Urothelium cell line (cell line): ENCODE measurements at regions not wholly inside any gene's neighbourhood (a gene's known extent, or its start where the extent isn't known, plus 50 kb on each side); places are given as distances from the start of the nearest gene placed in this dataset.

Source experiments
- DNase-seq: peaks from one replicate; pipeline ENCODE4 v3.0.0; 2011; ENCODE audit warnings: low spot score, mixed read lengths
- FAIRE-seq: peaks from 2 replicates; lab custom pipeline; 2011; peaks lifted over from hg19 to GRCh38; lab: Jason Lieb, UNC

- FAIRE-seq (no peak), DNase-seq (no peak)
These were observed 857.6 kb upstream of the ID2 start for GRCh38 chr2:7824211-7824610.

GRCh38 chr2:7825591-7826312 lies 856.1 kb upstream of the ID2 start:
- no peak for FAIRE-seq
- DNase-seq, result peak; percentile 76

- no peak for DNase-seq
- FAIRE-seq, result no peak
These were observed 855.2 kb upstream of the ID2 start for GRCh38 chr2:7826656-7827055.

GRCh38 chr2:7829241-7829640 lies 852.6 kb upstream of the ID2 start:
- FAIRE-seq, result no peak
- no peak for DNase-seq

GRCh38 chr2:7830616-7831015 lies 851.2 kb upstream of the ID2 start:
- FAIRE-seq (no peak), DNase-seq (no peak)

GRCh38 chr2:7835151-7835550 lies 846.7 kb upstream of the ID2 start:
- DNase-seq, result no peak
- no peak for FAIRE-seq

- no peak for FAIRE-seq
- no peak for DNase-seq
These were observed 845.9 kb upstream of the ID2 start for GRCh38 chr2:7835693-7836680.

- no peak for DNase-seq
- no peak for FAIRE-seq
These were observed 844.6 kb upstream of the ID2 start for GRCh38 chr2:7837237-7837760.

GRCh38 chr2:7838669-7839068 lies 843.2 kb upstream of the ID2 start:
- no peak for FAIRE-seq
- no peak for DNase-seq

GRCh38 chr2:7840651-7841380 lies 841.0 kb upstream of the ID2 start:
- DNase-seq, result no peak
- no peak for FAIRE-seq

- no peak for FAIRE-seq
- no peak for DNase-seq
These were observed 840.1 kb upstream of the ID2 start for GRCh38 chr2:7841751-7842150.

- FAIRE-seq (no peak), DNase-seq (no peak)
These were observed 837.4 kb upstream of the ID2 start for GRCh38 chr2:7844414-7844965.

GRCh38 chr2:7845332-7845731 lies 836.5 kb upstream of the ID2 start:
- peak; percentile 44 for DNase-seq
- FAIRE-seq, result no peak

GRCh38 chr2:7846607-7847006 lies 835.2 kb upstream of the ID2 start:
- FAIRE-seq, result no peak
- DNase-seq, result no peak

- DNase-seq (no peak), FAIRE-seq (no peak)
These were observed 834.5 kb upstream of the ID2 start for GRCh38 chr2:7847321-7847720.

- FAIRE-seq (no peak), DNase-seq (no peak)
These were observed 832.8 kb upstream of the ID2 start for GRCh38 chr2:7849027-7849426.

- no peak for FAIRE-seq
- no peak for DNase-seq
These were observed 832.3 kb upstream of the ID2 start for GRCh38 chr2:7849531-7849930.

- no peak for FAIRE-seq
- DNase-seq, result no peak
These were observed 829.3 kb upstream of the ID2 start for GRCh38 chr2:7852546-7852945.

GRCh38 chr2:7857904-7858303 lies 824.0 kb upstream of the ID2 start:
- DNase-seq (no peak), FAIRE-seq (no peak)

- DNase-seq (no peak), FAIRE-seq (no peak)
These were observed 823.2 kb upstream of the ID2 start for GRCh38 chr2:7858624-7859023.

GRCh38 chr2:7860693-7861092 lies 821.2 kb upstream of the ID2 start:
- FAIRE-seq (peak; percentile 23), DNase-seq (no peak)
